Small intestine (tissue), 7 donors: ENCODE measurements at regions not wholly inside any gene's neighbourhood (a gene's known extent, or its start where the extent isn't known, plus 50 kb on each side); places are given as distances from the start of the nearest gene placed in this dataset.

ENCODE experiments used
- DNase-seq, 2 donors: peaks; one replicate each; pipeline versions ENCODE4 v3.0.0 to v3.0.0-alpha.2; 2013
- FAIRE-seq: peaks from 2 replicates; lab custom pipeline; 2012; peaks lifted over from hg19 to GRCh38; lab: Jason Lieb, UNC
- H3K27ac ChIP-seq, 3 donors: one replicate each; pipeline ENCODE4 v1.5.1; 2013; ENCODE audit warnings: low read length in 2 of 3, mild to moderate bottlenecking in 2 of 3, control low read depth in 1 of 3, inconsistent platforms in 1 of 3, low read depth in 1 of 3, moderate library complexity in 1 of 3
- H3K27me3 ChIP-seq, 3 donors: one replicate each; pipeline ENCODE4 v1.6.1; 2013; ENCODE audit warnings: low read length in 3 of 3, inconsistent platforms in 1 of 3; ENCODE audit not compliant: control insufficient read depth in 3 of 3, insufficient read depth in 3 of 3
- H3K36me3 ChIP-seq, 3 donors: one replicate each; pipeline ENCODE4 v1.6.1; 2013; ENCODE audit warnings: low read length in 3 of 3, inconsistent platforms in 1 of 3, low read depth in 1 of 3, mild to moderate bottlenecking in 1 of 3, moderate library complexity in 1 of 3; ENCODE audit not compliant: control insufficient read depth in 3 of 3, insufficient read depth in 2 of 3
- H3K4me1 ChIP-seq, 3 donors: one replicate each; pipeline ENCODE4 v1.6.1; 2013; ENCODE audit warnings: low read length in 2 of 3, inconsistent platforms in 1 of 3, low read depth in 1 of 3, mild to moderate bottlenecking in 1 of 3, moderate library complexity in 1 of 3; ENCODE audit not compliant: control insufficient read depth in 3 of 3, insufficient read depth in 2 of 3
- H3K4me3 ChIP-seq, 3 donors: one replicate each; pipeline ENCODE4 v1.5.1; 2013; ENCODE audit warnings: low read length in 3 of 3, control low read depth in 1 of 3, inconsistent platforms in 1 of 3, low read depth in 1 of 3, mild to moderate bottlenecking in 1 of 3, moderate library complexity in 1 of 3
- H3K9me3 ChIP-seq, 2 donors: one replicate each; pipeline ENCODE4 v1.6.1; 2013; ENCODE audit warnings: low read depth in 1 of 2, low read length in 1 of 2; ENCODE audit not compliant: control insufficient read depth in 2 of 2, insufficient read depth in 1 of 2
- WGBS, 3 donors: extraction: QIAGEN DNeasy Blood & Tissue Kit; methylation state at CpG; one replicate each; pipeline ENCODE4 v1.1.7; 2013; 5-methylcytosine and 5-hydroxymethylcytosine counted together
- donor health status: healthy with polysubstance abuse.
- donor health status: control.
- donor health status: control.
- donor health status: Bipolar disorder and iron deficiency.
- donor health status: healthy.

GRCh38 chr5:169354921-169355320 lies 54.0 kb upstream of the SLIT3 start:
- no peaks in the 10 kb centered on the region for H3K27me3 ChIP-seq
- H3K36me3 ChIP-seq = no peaks in the 10 kb centered on the region
- H3K4me1 ChIP-seq = no peaks in the 10 kb centered on the region
- FAIRE-seq (no peak), DNase-seq (no peak)
- 41 to 67% (median 59%) methylated on average over 2 of the region's 2 CpGs for WGBS, 3 donors
- no peak overlapping the region for H3K4me3 ChIP-seq
- no peak overlapping the region for H3K27ac ChIP-seq
- no peaks in the 10 kb centered on the region for H3K9me3 ChIP-seq

GRCh38 chr5:169354263-169354662 lies 53.3 kb upstream of the SLIT3 start:
- H3K4me3 ChIP-seq = no peak overlapping the region
- 21 to 70% (median 26%) methylated on average over 1 of the region's 1 CpG for WGBS, 3 donors
- no peaks in the 10 kb centered on the region for H3K4me1 ChIP-seq
- FAIRE-seq (no peak), DNase-seq (no peak)
- H3K9me3 ChIP-seq = no peaks in the 10 kb centered on the region
- H3K27ac ChIP-seq = no peak overlapping the region
- H3K36me3 ChIP-seq = no peaks in the 10 kb centered on the region
- no peaks in the 10 kb centered on the region for H3K27me3 ChIP-seq

- no peaks in the 10 kb centered on the region for H3K27me3 ChIP-seq
- no peaks in the 10 kb centered on the region for H3K9me3 ChIP-seq
- H3K27ac ChIP-seq = no peak overlapping the region
- no peaks in the 10 kb centered on the region for H3K36me3 ChIP-seq
- WGBS, 3 donors = 83 to 86% (median 85%) methylated on average over 7 of the region's 7 CpGs
- DNase-seq = no peak
- H3K4me1 ChIP-seq = no peaks in the 10 kb centered on the region
- no peak overlapping the region for H3K4me3 ChIP-seq
- FAIRE-seq = no peak
These were observed 52.0 kb upstream of the SLIT3 start for GRCh38 chr5:169352901-169353300.

- no peaks in the 10 kb centered on the region for H3K4me1 ChIP-seq
- no peaks in the 10 kb centered on the region for H3K27me3 ChIP-seq
- H3K27ac ChIP-seq = no peak overlapping the region
- no peaks in the 10 kb centered on the region for H3K9me3 ChIP-seq
- FAIRE-seq (no peak), DNase-seq (no peak)
- 70 to 85% (median 76%) methylated on average over 3 of the region's 3 CpGs for WGBS, 3 donors
- H3K4me3 ChIP-seq = no peak overlapping the region
- H3K36me3 ChIP-seq = no peaks in the 10 kb centered on the region
These were observed 50.8 kb upstream of the SLIT3 start for GRCh38 chr5:169351721-169352120.

GRCh38 chr5:169350759-169351240 lies 49.9 kb upstream of the SLIT3 start:
- no peaks in the 10 kb centered on the region for H3K9me3 ChIP-seq
- DNase-seq (no peak), FAIRE-seq (no peak)
- WGBS, 3 donors = 43 to 61% (median 55%) methylated on average over 7 of the region's 7 CpGs
- no peaks in the 10 kb centered on the region for H3K36me3 ChIP-seq
- H3K4me1 ChIP-seq = no peaks in the 10 kb centered on the region
- H3K27ac ChIP-seq = no peak overlapping the region
- no peaks in the 10 kb centered on the region for H3K27me3 ChIP-seq
- H3K4me3 ChIP-seq = no peak overlapping the region
